IPS-20b (cell line): ENCODE measurements at regions not wholly inside any gene's neighbourhood (a gene's known extent, or its start where the extent isn't known, plus 50 kb on each side); places are given as distances from the start of the nearest gene placed in this dataset.
"Not testable (repeated sequence)": the region's sequence is repeated elsewhere in the genome, so short reads cannot be mapped to it uniquely, and the experiment has no call there.

Experiments used
- H3K27ac ChIP-seq: one replicate; pipeline ENCODE4 v1.5.1; 2013; ENCODE audit warnings: low read length
- H3K27me3 ChIP-seq: 2 replicates; pipeline ENCODE4 v1.6.1; 2013; ENCODE audit warnings: mild to moderate bottlenecking, low read length, inconsistent platforms; ENCODE audit not compliant: insufficient read depth
- H3K36me3 ChIP-seq: 2 replicates; pipeline ENCODE4 v1.6.1; 2013; ENCODE audit warnings: low read depth, mild to moderate bottlenecking, inconsistent platforms, low read length, moderate library complexity; ENCODE audit not compliant: insufficient read depth
- H3K4me1 ChIP-seq: 2 replicates; pipeline ENCODE4 v1.6.1; 2013; ENCODE audit warnings: mild to moderate bottlenecking, control low read depth, inconsistent platforms, low read length, moderate library complexity; ENCODE audit not compliant: insufficient read depth
- H3K4me3 ChIP-seq: 2 replicates; pipeline ENCODE4 v1.5.1; 2013; ENCODE audit warnings: mild to moderate bottlenecking, low read length, inconsistent platforms
- H3K9ac ChIP-seq: 2 replicates; pipeline ENCODE4 v1.6.1; 2013; ENCODE audit warnings: low read depth, mild to moderate bottlenecking, inconsistent platforms, low read length, moderate library complexity
- H3K9me3 ChIP-seq: 2 replicates; pipeline ENCODE4 v1.6.1; 2013; ENCODE audit warnings: mild to moderate bottlenecking, low read depth, low read length, inconsistent platforms; ENCODE audit not compliant: insufficient read depth

- Histone ChIP-seq H3K27me3 (no peaks in the 10 kb centered on the region), H3K4me3 (no peak overlapping the region), H3K4me1 (no peaks in the 10 kb centered on the region), H3K36me3 (no peaks in the 10 kb centered on the region), H3K27ac (no peak overlapping the region), H3K9me3 (peaks cover 23% of the 10 kb centered on the region), H3K9ac (no peak overlapping the region)
These were observed 828.4 kb upstream of the VRK2 start for GRCh38 chr2:57218206-57218605.

- not testable (repeated sequence) for H3K27me3 ChIP-seq, H3K36me3 ChIP-seq, H3K9me3 ChIP-seq, H3K27ac ChIP-seq, H3K4me3 ChIP-seq, H3K4me1 ChIP-seq, H3K9ac ChIP-seq
These were observed 816.9 kb upstream of the VRK2 start for GRCh38 chr2:57229706-57230105.

- not testable (repeated sequence) for H3K4me1 ChIP-seq, H3K4me3 ChIP-seq, H3K9ac ChIP-seq, H3K36me3 ChIP-seq, H3K27me3 ChIP-seq, H3K9me3 ChIP-seq, H3K27ac ChIP-seq
These were observed 814.3 kb upstream of the VRK2 start for GRCh38 chr2:57232341-57232740.

- H3K4me1 ChIP-seq, H3K27me3 ChIP-seq, H3K36me3 ChIP-seq, H3K4me3 ChIP-seq, H3K9ac ChIP-seq, H3K27ac ChIP-seq: not testable (repeated sequence)
- H3K9me3 ChIP-seq: peaks cover 57% of the 10 kb centered on the region
These were observed 795.1 kb upstream of the VRK2 start for GRCh38 chr2:57251495-57251894.

- not testable (repeated sequence) for H3K9ac ChIP-seq, H3K4me1 ChIP-seq, H3K4me3 ChIP-seq, H3K27ac ChIP-seq, H3K27me3 ChIP-seq, H3K36me3 ChIP-seq
- H3K9me3 ChIP-seq: peaks cover 27% of the 10 kb centered on the region; the same call in 1 of the 2 replicates
These were observed 770.2 kb upstream of the VRK2 start for GRCh38 chr2:57276408-57276807.

- H3K9ac ChIP-seq: no peak overlapping the region
- H3K4me3 ChIP-seq: no peak overlapping the region
- H3K9me3 ChIP-seq: peaks cover 27% of the 10 kb centered on the region; the same call in 1 of the 2 replicates
- H3K27ac ChIP-seq: no peak overlapping the region
- H3K4me1 ChIP-seq: no peaks in the 10 kb centered on the region
- H3K27me3 ChIP-seq: no peaks in the 10 kb centered on the region
- no peaks in the 10 kb centered on the region for H3K36me3 ChIP-seq
These were observed 768.2 kb upstream of the VRK2 start for GRCh38 chr2:57278451-57278850.

- H3K9ac ChIP-seq: no peak overlapping the region
- no peaks in the 10 kb centered on the region for H3K27me3 ChIP-seq
- H3K4me1 ChIP-seq: no peaks in the 10 kb centered on the region
- no peak overlapping the region for H3K4me3 ChIP-seq
- H3K9me3 ChIP-seq: no peaks in the 10 kb centered on the region
- no peak overlapping the region for H3K27ac ChIP-seq
- H3K36me3 ChIP-seq: no peaks in the 10 kb centered on the region
These were observed 755.4 kb upstream of the VRK2 start for GRCh38 chr2:57291209-57291608.

GRCh38 chr2:57296795-57297517, 749.6 kb upstream of the VRK2 start:
- Histone ChIP-seq H3K4me1 (no peaks in the 10 kb centered on the region), H3K4me3 (no peak overlapping the region), H3K27me3 (no peaks in the 10 kb centered on the region), H3K27ac (no peak overlapping the region), H3K9ac (no peak overlapping the region), H3K36me3 (no peaks in the 10 kb centered on the region), H3K9me3 (no peaks in the 10 kb centered on the region)

- Histone ChIP-seq H3K4me3 (no peak overlapping the region), H3K4me1 (no peaks in the 10 kb centered on the region), H3K9me3 (no peaks in the 10 kb centered on the region), H3K9ac (no peak overlapping the region), H3K27me3 (no peaks in the 10 kb centered on the region), H3K36me3 (no peaks in the 10 kb centered on the region), H3K27ac (no peak overlapping the region)
These were observed 732.9 kb upstream of the VRK2 start for GRCh38 chr2:57313678-57314077.

- H3K4me3 ChIP-seq: no peak overlapping the region
- no peaks in the 10 kb centered on the region for H3K9me3 ChIP-seq
- no peak overlapping the region for H3K9ac ChIP-seq
- no peaks in the 10 kb centered on the region for H3K36me3 ChIP-seq
- H3K4me1 ChIP-seq: no peaks in the 10 kb centered on the region
- no peaks in the 10 kb centered on the region for H3K27me3 ChIP-seq
- H3K27ac ChIP-seq: no peak overlapping the region
These were observed 731.9 kb upstream of the VRK2 start for GRCh38 chr2:57314682-57315081.

- Histone ChIP-seq H3K27me3 (no peaks in the 10 kb centered on the region), H3K36me3 (no peaks in the 10 kb centered on the region), H3K9ac (no peak overlapping the region), H3K9me3 (no peaks in the 10 kb centered on the region), H3K4me3 (no peak overlapping the region), H3K4me1 (no peaks in the 10 kb centered on the region; the same call in 1 of the 2 replicates), H3K27ac (no peak overlapping the region)
These were observed 716.2 kb upstream of the VRK2 start for GRCh38 chr2:57330447-57330846.

GRCh38 chr2:57333221-57333620, 713.4 kb upstream of the VRK2 start:
- Histone ChIP-seq H3K4me1 (no peaks in the 10 kb centered on the region; the same call in 1 of the 2 replicates), H3K9me3 (no peaks in the 10 kb centered on the region), H3K4me3 (no peak overlapping the region)

More at GRCh38 chr2:57333221-57333620, 713.4 kb upstream of the VRK2 start:
- Histone ChIP-seq H3K9ac (no peak overlapping the region), H3K27me3 (no peaks in the 10 kb centered on the region), H3K36me3 (no peaks in the 10 kb centered on the region), H3K27ac (no peak overlapping the region)
